ENCODE measurements at regions not wholly inside any gene's neighbourhood (a gene's known extent, or its start where the extent isn't known, plus 50 kb on each side); places are given as distances from the start of the nearest gene placed in this dataset.

DNA sequence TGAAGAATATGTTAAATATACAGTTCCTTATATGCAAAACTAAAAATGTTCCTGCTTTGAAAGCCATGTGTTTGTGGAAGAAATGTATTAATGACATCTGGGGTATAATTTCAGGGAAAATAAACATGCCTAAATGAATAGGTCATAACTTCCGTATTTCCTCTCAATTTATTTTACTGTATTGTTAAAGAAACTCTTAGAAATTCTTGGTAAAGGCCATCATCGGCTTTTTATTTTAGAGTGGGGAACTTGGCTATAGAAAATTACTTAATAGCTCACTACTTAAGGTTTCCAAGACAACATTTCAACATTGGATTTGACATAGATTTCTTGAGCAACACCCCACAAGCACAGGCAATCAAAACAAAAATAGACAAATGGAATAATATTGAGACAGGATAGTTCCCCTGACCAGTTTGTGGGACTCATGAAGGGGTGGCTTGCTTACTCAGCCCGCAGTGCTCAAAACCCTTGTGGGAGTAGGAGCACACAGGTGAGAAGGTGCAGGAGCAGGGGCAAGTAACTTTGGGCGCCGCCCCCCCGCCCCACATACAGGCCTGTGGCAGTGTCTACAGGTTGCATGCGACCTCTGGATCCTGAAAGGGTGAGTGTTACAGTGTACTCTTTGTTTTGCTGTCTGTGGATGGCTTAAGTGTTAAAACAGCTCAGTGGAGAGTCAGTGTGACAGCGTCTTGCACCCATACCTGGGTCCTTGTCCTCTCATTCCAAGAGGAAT, 891.4 kb upstream of the C9orf72 start:
- TF ChIP-seq, protein P1, sequence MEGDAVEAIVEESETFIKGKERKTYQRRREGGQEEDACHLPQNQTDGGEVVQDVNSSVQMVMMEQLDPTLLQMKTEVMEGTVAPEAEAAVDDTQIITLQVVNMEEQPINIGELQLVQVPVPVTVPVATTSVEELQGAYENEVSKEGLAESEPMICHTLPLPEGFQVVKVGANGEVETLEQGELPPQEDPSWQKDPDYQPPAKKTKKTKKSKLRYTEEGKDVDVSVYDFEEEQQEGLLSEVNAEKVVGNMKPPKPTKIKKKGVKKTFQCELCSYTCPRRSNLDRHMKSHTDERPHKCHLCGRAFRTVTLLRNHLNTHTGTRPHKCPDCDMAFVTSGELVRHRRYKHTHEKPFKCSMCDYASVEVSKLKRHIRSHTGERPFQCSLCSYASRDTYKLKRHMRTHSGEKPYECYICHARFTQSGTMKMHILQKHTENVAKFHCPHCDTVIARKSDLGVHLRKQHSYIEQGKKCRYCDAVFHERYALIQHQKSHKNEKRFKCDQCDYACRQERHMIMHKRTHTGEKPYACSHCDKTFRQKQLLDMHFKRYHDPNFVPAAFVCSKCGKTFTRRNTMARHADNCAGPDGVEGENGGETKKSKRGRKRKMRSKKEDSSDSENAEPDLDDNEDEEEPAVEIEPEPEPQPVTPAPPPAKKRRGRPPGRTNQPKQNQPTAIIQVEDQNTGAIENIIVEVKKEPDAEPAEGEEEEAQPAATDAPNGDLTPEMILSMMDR (tag by site-specific recombination; IDR thresholded peaks at IDR 0.05): no peak
- TF ChIP-seq ZNF274 (IDR thresholded peaks at IDR 0.05; ENCODE audit: low read length): no peak
- no peak for TF ChIP-seq ZNF274 (tag by site-specific recombination; IDR thresholded peaks at IDR 0.05; ENCODE audit: borderline replicate concordance)
- no peak for TF ChIP-seq SETDB1 (IDR thresholded peaks at IDR 0.05; ENCODE audit: insufficient read length, low read length)
- TF ChIP-seq, protein P2, sequence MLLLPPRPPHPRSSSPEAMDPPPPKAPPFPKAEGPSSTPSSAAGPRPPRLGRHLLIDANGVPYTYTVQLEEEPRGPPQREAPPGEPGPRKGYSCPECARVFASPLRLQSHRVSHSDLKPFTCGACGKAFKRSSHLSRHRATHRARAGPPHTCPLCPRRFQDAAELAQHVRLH (tag by site-specific recombination; IDR thresholded peaks at IDR 0.05): no peak
- TF ChIP-seq ZSCAN23 (tag by site-specific recombination; IDR thresholded peaks at IDR 0.05): no peak
- TF ChIP-seq ZNF354C (tag by site-specific recombination; IDR thresholded peaks at IDR 0.05; ENCODE audit: borderline replicate concordance, low read depth): no peak
- no peak for TF ChIP-seq ZNF19 (tag by site-specific recombination; IDR thresholded peaks at IDR 0.05; ENCODE audit: low read depth)
- TF ChIP-seq, protein P3, sequence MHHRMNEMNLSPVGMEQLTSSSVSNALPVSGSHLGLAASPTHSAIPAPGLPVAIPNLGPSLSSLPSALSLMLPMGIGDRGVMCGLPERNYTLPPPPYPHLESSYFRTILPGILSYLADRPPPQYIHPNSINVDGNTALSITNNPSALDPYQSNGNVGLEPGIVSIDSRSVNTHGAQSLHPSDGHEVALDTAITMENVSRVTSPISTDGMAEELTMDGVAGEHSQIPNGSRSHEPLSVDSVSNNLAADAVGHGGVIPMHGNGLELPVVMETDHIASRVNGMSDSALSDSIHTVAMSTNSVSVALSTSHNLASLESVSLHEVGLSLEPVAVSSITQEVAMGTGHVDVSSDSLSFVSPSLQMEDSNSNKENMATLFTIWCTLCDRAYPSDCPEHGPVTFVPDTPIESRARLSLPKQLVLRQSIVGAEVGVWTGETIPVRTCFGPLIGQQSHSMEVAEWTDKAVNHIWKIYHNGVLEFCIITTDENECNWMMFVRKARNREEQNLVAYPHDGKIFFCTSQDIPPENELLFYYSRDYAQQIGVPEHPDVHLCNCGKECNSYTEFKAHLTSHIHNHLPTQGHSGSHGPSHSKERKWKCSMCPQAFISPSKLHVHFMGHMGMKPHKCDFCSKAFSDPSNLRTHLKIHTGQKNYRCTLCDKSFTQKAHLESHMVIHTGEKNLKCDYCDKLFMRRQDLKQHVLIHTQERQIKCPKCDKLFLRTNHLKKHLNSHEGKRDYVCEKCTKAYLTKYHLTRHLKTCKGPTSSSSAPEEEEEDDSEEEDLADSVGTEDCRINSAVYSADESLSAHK (tag by site-specific recombination; IDR thresholded peaks at IDR 0.05): no peak
- no peak for TF ChIP-seq SP2 (tag by site-specific recombination; IDR thresholded peaks at IDR 0.05)
- TF ChIP-seq ZFP37 (tag by site-specific recombination; IDR thresholded peaks at IDR 0.05): no peak
- TF ChIP-seq, protein P4, sequence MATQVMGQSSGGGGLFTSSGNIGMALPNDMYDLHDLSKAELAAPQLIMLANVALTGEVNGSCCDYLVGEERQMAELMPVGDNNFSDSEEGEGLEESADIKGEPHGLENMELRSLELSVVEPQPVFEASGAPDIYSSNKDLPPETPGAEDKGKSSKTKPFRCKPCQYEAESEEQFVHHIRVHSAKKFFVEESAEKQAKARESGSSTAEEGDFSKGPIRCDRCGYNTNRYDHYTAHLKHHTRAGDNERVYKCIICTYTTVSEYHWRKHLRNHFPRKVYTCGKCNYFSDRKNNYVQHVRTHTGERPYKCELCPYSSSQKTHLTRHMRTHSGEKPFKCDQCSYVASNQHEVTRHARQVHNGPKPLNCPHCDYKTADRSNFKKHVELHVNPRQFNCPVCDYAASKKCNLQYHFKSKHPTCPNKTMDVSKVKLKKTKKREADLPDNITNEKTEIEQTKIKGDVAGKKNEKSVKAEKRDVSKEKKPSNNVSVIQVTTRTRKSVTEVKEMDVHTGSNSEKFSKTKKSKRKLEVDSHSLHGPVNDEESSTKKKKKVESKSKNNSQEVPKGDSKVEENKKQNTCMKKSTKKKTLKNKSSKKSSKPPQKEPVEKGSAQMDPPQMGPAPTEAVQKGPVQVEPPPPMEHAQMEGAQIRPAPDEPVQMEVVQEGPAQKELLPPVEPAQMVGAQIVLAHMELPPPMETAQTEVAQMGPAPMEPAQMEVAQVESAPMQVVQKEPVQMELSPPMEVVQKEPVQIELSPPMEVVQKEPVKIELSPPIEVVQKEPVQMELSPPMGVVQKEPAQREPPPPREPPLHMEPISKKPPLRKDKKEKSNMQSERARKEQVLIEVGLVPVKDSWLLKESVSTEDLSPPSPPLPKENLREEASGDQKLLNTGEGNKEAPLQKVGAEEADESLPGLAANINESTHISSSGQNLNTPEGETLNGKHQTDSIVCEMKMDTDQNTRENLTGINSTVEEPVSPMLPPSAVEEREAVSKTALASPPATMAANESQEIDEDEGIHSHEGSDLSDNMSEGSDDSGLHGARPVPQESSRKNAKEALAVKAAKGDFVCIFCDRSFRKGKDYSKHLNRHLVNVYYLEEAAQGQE (tag by site-specific recombination; IDR thresholded peaks at IDR 0.05): no peak
- TF ChIP-seq, protein P5, sequence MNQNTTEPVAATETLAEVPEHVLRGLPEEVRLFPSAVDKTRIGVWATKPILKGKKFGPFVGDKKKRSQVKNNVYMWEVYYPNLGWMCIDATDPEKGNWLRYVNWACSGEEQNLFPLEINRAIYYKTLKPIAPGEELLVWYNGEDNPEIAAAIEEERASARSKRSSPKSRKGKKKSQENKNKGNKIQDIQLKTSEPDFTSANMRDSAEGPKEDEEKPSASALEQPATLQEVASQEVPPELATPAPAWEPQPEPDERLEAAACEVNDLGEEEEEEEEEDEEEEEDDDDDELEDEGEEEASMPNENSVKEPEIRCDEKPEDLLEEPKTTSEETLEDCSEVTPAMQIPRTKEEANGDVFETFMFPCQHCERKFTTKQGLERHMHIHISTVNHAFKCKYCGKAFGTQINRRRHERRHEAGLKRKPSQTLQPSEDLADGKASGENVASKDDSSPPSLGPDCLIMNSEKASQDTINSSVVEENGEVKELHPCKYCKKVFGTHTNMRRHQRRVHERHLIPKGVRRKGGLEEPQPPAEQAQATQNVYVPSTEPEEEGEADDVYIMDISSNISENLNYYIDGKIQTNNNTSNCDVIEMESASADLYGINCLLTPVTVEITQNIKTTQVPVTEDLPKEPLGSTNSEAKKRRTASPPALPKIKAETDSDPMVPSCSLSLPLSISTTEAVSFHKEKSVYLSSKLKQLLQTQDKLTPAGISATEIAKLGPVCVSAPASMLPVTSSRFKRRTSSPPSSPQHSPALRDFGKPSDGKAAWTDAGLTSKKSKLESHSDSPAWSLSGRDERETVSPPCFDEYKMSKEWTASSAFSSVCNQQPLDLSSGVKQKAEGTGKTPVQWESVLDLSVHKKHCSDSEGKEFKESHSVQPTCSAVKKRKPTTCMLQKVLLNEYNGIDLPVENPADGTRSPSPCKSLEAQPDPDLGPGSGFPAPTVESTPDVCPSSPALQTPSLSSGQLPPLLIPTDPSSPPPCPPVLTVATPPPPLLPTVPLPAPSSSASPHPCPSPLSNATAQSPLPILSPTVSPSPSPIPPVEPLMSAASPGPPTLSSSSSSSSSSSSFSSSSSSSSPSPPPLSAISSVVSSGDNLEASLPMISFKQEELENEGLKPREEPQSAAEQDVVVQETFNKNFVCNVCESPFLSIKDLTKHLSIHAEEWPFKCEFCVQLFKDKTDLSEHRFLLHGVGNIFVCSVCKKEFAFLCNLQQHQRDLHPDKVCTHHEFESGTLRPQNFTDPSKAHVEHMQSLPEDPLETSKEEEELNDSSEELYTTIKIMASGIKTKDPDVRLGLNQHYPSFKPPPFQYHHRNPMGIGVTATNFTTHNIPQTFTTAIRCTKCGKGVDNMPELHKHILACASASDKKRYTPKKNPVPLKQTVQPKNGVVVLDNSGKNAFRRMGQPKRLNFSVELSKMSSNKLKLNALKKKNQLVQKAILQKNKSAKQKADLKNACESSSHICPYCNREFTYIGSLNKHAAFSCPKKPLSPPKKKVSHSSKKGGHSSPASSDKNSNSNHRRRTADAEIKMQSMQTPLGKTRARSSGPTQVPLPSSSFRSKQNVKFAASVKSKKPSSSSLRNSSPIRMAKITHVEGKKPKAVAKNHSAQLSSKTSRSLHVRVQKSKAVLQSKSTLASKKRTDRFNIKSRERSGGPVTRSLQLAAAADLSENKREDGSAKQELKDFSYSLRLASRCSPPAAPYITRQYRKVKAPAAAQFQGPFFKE (tag by site-specific recombination; IDR thresholded peaks at IDR 0.05; ENCODE audit: borderline replicate concordance): no peak
- TF ChIP-seq ZNF561 (tag by site-specific recombination; IDR thresholded peaks at IDR 0.05; ENCODE audit: borderline replicate concordance): no peak

Measured in HEK293 (cell line).